ENCODE measurements at regions not wholly inside any gene's neighbourhood (a gene's known extent, or its start where the extent isn't known, plus 50 kb on each side); places are given as distances from the start of the nearest gene placed in this dataset.

- Histone ChIP-seq H2BK15ac (ENCODE audit: low read depth, low read length) (no peak overlapping the region), H4K91ac (ENCODE audit: insufficient read depth, low read depth, low read length) (no peak overlapping the region), H3K23ac (ENCODE audit: low read depth, low read length) (no peak overlapping the region), H4K5ac (ENCODE audit: low read depth, low read length) (no peak overlapping the region), H2AFZ (replicated peaks; ENCODE audit: low read length, poor library complexity) (no peak overlapping the region), H3K27me3 (ENCODE audit: control insufficient read depth, insufficient read depth, low read length) (no peaks in the 10 kb centered on the region), H3K27ac (ENCODE audit: insufficient read depth, low read length) (no peak overlapping the region), H3K79me1 (ENCODE audit: low read depth in 1 of 2, low read length in 2 of 2) (no peaks in the 10 kb centered on the region), H3K9ac (ENCODE audit: low read depth, low read length) (no peak overlapping the region), H2AK9ac (replicated peaks; ENCODE audit: low read depth, low read length, poor library complexity) (no peak overlapping the region), H3K4me2 (ENCODE audit: low read depth, low read length) (no peak overlapping the region), H3K14ac (replicated peaks; ENCODE audit: low read depth, low read length) (no peak overlapping the region), H2AK5ac (ENCODE audit: low read depth, low read length) (no peak overlapping the region), H3K4me1 (ENCODE audit: control insufficient read depth, insufficient read depth, low read length) (no peaks in the 10 kb centered on the region), H3K18ac (ENCODE audit: low read depth, low read length) (no peak overlapping the region), H2BK120ac (ENCODE audit: low read depth, low read length) (no peak overlapping the region), H3K4ac (ENCODE audit: low read depth, low read length) (no peak overlapping the region), H4K20me1 (ENCODE audit: insufficient read depth, low read length) (no peaks in the 10 kb centered on the region), H3K4me3 (ENCODE audit: insufficient read depth, low read depth, low read length) (no peak overlapping the region), H3K56ac (ENCODE audit: extremely low read depth, insufficient read depth, low read length) (no peak overlapping the region), H3K9me3 (ENCODE audit: control insufficient read depth, insufficient read depth, low read length) (no peaks in the 10 kb centered on the region), H4K8ac (ENCODE audit: low read depth in 2 of 2, low read length in 2 of 2) (no peak overlapping the region), H3K36me3 (ENCODE audit: control insufficient read depth, insufficient read depth, low read length) (no peaks in the 10 kb centered on the region), H3K9me1 (ENCODE audit: insufficient read depth, low read length) (no peaks in the 10 kb centered on the region), H2BK5ac (ENCODE audit: low read depth, low read length, poor library complexity, severe bottlenecking) (no peak overlapping the region), H2BK20ac (ENCODE audit: low read depth, low read length) (no peak overlapping the region)
- dilution Hi-C loops (cut with HindIII; ENCODE audit: low sequenced_read_pairs, unreplicated experiment) (no loop called here), intact Hi-C loops (cut with micrococcal nuclease) (no loop called here), in situ Hi-C loops (cut with MboI; ENCODE audit: low sequenced_read_pairs) (no loop called here)
- DNase-seq (no peak), ATAC-seq (ENCODE audit: low read depth) (no peak)
- POLR2A ChIA-PET (ENCODE audit: unreplicated experiment): no interaction called here
- BruUV-seq (replicated peaks): no TSS peak
- no peak for TF ChIP-seq CEBPB (IDR thresholded peaks at IDR 0.05; ENCODE audit: low read depth, low read length)
- TF ChIP-seq RCOR1 (IDR thresholded peaks at IDR 0.05; ENCODE audit: insufficient replicate concordance, low read length): no peak
- TF ChIP-seq NFE2L2 (IDR thresholded peaks at IDR 0.05; ENCODE audit: low read depth, low read length): no peak
- no peak for TF ChIP-seq USF2 (IDR thresholded peaks at IDR 0.05; ENCODE audit: low read depth, low read length)
- no peak for TF ChIP-seq CHD1 (IDR thresholded peaks at IDR 0.05; ENCODE audit: low read depth, low read length)
- CTCF ChIA-PET: interaction anchor here (0.5 kb wide), 1 partner anchor 79 kb away, joined by 3 read pairs; no protein-coding TSS in a partner anchor
- no CpG with 5 or more reads among the region's 3 CpGs for WGBS, 2 experiments (ENCODE audit: extremely low coverage in 2 of 2, insufficient read length in 1 of 2)
Measured at GRCh38 chr10:10361301-10361885, 656.3 kb upstream of the CELF2 start.

Data from IMR-90 (cell line).